ENCODE measurements at regions not wholly inside any gene's neighbourhood (a gene's known extent, or its start where the extent isn't known, plus 50 kb on each side); places are given as distances from the start of the nearest gene placed in this dataset.

DNA sequence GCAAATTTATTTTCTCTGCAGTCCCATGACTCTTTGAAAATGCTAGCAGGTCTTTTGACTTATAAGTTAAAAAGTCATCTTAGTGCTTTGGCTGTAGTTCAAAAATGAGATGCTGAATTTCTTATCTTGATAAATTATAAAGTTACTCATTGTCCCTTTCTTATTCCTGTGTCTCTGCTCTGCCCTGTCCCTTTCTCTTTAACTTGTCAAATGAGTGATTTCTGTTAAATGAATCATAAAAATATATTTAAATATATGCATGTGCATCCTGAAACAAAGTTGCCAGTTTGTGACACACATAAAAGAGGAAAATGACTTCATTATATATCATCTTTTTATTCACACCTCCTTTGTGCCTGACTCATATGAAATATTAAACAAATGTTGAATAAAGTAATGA is 1097.3 kb upstream of the EPHA6 start:
- Histone ChIP-seq H3K36me3 (ENCODE audit: control insufficient read depth in 1 of 2, insufficient read depth in 2 of 2, low read depth in 1 of 2, low read length in 2 of 2) (no peaks in the 10 kb centered on the region), H3K18ac (ENCODE audit: low read depth in 1 of 2, low read length in 2 of 2) (no peak overlapping the region), H3K4ac (ENCODE audit: low read depth in 1 of 2, low read length in 2 of 2) (no peak overlapping the region), H4K8ac (ENCODE audit: low read length) (no peak overlapping the region), H2BK15ac (ENCODE audit: low read depth, poor library complexity, severe bottlenecking) (no peak overlapping the region), H3K9ac (ENCODE audit: low read length) (no peak overlapping the region), H3K4me3 (ENCODE audit: insufficient read depth in 1 of 2, low read depth in 1 of 2, low read length in 2 of 2) (no peak overlapping the region), H3K27me3 (ENCODE audit: control insufficient read depth in 1 of 2, insufficient read depth in 1 of 2, low read length in 2 of 2) (no peaks in the 10 kb centered on the region), H2AK5ac (ENCODE audit: low read length, severe bottlenecking) (no peak overlapping the region), H3K23ac (ENCODE audit: low read length in 2 of 2) (no peak overlapping the region), H3K4me2 (ENCODE audit: low read length, poor library complexity, severe bottlenecking) (no peak overlapping the region), H2BK12ac (ENCODE audit: low read length in 2 of 2) (no peak overlapping the region), H2BK120ac (ENCODE audit: low read depth, low read length) (no peak overlapping the region), H4K91ac (ENCODE audit: low read length) (no peak overlapping the region), H3K4me1 (ENCODE audit: control insufficient read depth, insufficient read depth, low read depth, low read length) (no peaks in the 10 kb centered on the region), H3K14ac (ENCODE audit: low read length in 2 of 2) (no peak overlapping the region), H3K9me3 (ENCODE audit: control insufficient read depth, low read length) (no peaks in the 10 kb centered on the region), H3K79me1 (replicated peaks; ENCODE audit: low read length, poor library complexity, severe bottlenecking) (no peaks in the 10 kb centered on the region), H3K27ac (ENCODE audit: low read length, poor library complexity, severe bottlenecking) (no peak overlapping the region), H2BK5ac (ENCODE audit: low read depth, low read length, poor library complexity, severe bottlenecking) (no peak overlapping the region), H2AFZ (ENCODE audit: low read depth, low read length) (no peak overlapping the region)
- DNase-seq = no peak

DNA sequence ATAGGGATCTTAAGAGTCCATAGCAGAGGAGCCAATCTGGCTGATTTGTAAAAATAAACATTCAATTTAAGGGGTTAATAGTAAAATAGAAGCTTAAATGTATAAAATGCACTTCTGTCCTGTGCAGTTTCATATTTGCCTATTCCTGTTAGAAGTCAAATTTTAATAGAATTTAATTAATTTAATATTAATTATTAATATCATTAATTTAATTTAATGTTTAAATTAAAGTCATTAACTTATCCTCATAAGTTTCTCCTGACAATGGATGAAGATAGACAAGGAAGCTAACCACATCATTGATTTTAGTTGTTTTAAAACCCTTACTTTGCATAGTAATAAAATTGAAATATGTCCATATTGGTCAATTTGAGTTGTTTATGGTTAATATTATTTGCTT is 1096.2 kb upstream of the EPHA6 start:
- Histone ChIP-seq H3K4me2 (ENCODE audit: low read length, poor library complexity, severe bottlenecking) (no peak overlapping the region), H2AFZ (ENCODE audit: low read depth, low read length) (no peak overlapping the region), H4K8ac (ENCODE audit: low read length) (no peak overlapping the region), H2AK5ac (ENCODE audit: low read length, severe bottlenecking) (no peak overlapping the region), H2BK15ac (ENCODE audit: low read depth, poor library complexity, severe bottlenecking) (no peak overlapping the region), H3K4me3 (ENCODE audit: insufficient read depth in 1 of 2, low read depth in 1 of 2, low read length in 2 of 2) (no peak overlapping the region), H3K14ac (ENCODE audit: low read length in 2 of 2) (no peak overlapping the region), H3K9ac (ENCODE audit: low read length) (no peak overlapping the region), H3K79me1 (replicated peaks; ENCODE audit: low read length, poor library complexity, severe bottlenecking) (no peaks in the 10 kb centered on the region), H3K18ac (ENCODE audit: low read depth in 1 of 2, low read length in 2 of 2) (no peak overlapping the region), H4K91ac (ENCODE audit: low read length) (no peak overlapping the region), H3K4me1 (ENCODE audit: control insufficient read depth, insufficient read depth, low read depth, low read length) (no peaks in the 10 kb centered on the region), H3K4ac (ENCODE audit: low read depth in 1 of 2, low read length in 2 of 2) (no peak overlapping the region), H3K27me3 (ENCODE audit: control insufficient read depth in 1 of 2, insufficient read depth in 1 of 2, low read length in 2 of 2) (no peaks in the 10 kb centered on the region), H3K36me3 (ENCODE audit: control insufficient read depth in 1 of 2, insufficient read depth in 2 of 2, low read depth in 1 of 2, low read length in 2 of 2) (no peaks in the 10 kb centered on the region), H2BK5ac (ENCODE audit: low read depth, low read length, poor library complexity, severe bottlenecking) (no peak overlapping the region), H3K27ac (ENCODE audit: low read length, poor library complexity, severe bottlenecking) (no peak overlapping the region), H2BK12ac (ENCODE audit: low read length in 2 of 2) (no peak overlapping the region), H3K23ac (ENCODE audit: low read length in 2 of 2) (no peak overlapping the region), H2BK120ac (ENCODE audit: low read depth, low read length) (no peak overlapping the region), H3K9me3 (ENCODE audit: control insufficient read depth, low read length) (no peaks in the 10 kb centered on the region)
- DNase-seq = no peak

DNA sequence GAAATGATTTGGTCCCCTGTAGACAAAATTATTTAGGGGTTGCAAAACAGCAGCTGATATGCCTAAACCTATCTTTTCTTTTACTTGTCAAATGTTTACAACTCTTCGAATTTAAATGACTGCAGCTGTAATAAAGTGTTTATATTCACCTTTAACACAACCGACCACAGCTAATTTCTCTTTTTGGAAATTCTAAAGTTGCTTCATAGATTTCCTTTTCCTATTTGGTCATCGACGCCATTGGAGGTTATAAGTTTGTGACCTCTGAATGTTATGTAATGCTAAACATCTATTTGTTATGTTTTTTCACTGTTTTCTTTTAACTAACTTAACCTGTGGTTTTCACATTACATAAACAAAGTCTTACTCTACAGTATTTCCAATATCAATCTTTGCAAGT is 1094.9 kb upstream of the EPHA6 start:
- no peak overlapping the region for H3K4ac ChIP-seq (ENCODE audit: low read depth in 1 of 2, low read length in 2 of 2)

DNA sequence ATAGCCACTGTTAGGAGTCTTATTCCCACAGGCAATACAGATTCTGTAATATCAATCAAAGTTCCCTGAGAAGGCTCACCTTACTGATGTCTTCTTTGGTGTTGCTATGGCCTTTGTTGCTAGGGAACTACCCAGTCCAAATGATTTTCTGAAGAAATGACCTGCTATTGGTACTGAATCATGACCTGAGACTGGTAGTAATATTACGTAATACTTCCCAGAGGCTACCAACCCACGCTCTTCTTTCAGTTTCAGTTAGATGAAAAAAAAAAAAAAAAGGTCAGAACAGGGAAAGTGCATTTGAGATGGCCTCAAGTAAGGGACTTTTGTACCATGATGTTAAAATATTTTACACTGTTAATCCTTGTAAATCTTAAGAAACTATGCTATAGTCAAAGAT is 1092.5 kb upstream of the EPHA6 start:
- Histone ChIP-seq H3K36me3 (ENCODE audit: control insufficient read depth in 1 of 2, insufficient read depth in 2 of 2, low read depth in 1 of 2, low read length in 2 of 2) (no peaks in the 10 kb centered on the region), H3K9ac (ENCODE audit: low read length) (no peak overlapping the region), H2AFZ (ENCODE audit: low read depth, low read length) (no peak overlapping the region), H3K4me1 (ENCODE audit: control insufficient read depth, insufficient read depth, low read depth, low read length) (no peaks in the 10 kb centered on the region), H2BK120ac (ENCODE audit: low read depth, low read length) (no peak overlapping the region), H4K91ac (ENCODE audit: low read length) (no peak overlapping the region), H3K27me3 (ENCODE audit: control insufficient read depth in 1 of 2, insufficient read depth in 1 of 2, low read length in 2 of 2) (no peaks in the 10 kb centered on the region), H3K27ac (ENCODE audit: low read length, poor library complexity, severe bottlenecking) (no peak overlapping the region), H3K18ac (ENCODE audit: low read depth in 1 of 2, low read length in 2 of 2) (no peak overlapping the region), H3K4me3 (ENCODE audit: insufficient read depth in 1 of 2, low read depth in 1 of 2, low read length in 2 of 2) (no peak overlapping the region), H3K9me3 (ENCODE audit: control insufficient read depth, low read length) (no peaks in the 10 kb centered on the region), H2BK5ac (ENCODE audit: low read depth, low read length, poor library complexity, severe bottlenecking) (no peak overlapping the region), H2AK5ac (ENCODE audit: low read length, severe bottlenecking) (no peak overlapping the region), H2BK12ac (ENCODE audit: low read length in 2 of 2) (no peak overlapping the region), H3K4ac (ENCODE audit: low read depth in 1 of 2, low read length in 2 of 2) (no peak overlapping the region), H3K4me2 (ENCODE audit: low read length, poor library complexity, severe bottlenecking) (no peak overlapping the region), H3K14ac (ENCODE audit: low read length in 2 of 2) (no peak overlapping the region), H2BK15ac (ENCODE audit: low read depth, poor library complexity, severe bottlenecking) (no peak overlapping the region), H4K8ac (ENCODE audit: low read length) (no peak overlapping the region), H3K23ac (ENCODE audit: low read length in 2 of 2) (no peak overlapping the region), H3K79me1 (replicated peaks; ENCODE audit: low read length, poor library complexity, severe bottlenecking) (no peaks in the 10 kb centered on the region)
- no CpG with 5 or more reads among the region's 2 CpGs for WGBS
- DNase-seq = peak; percentile 58

More for the DNA sequence above, 1094.9 kb upstream of the EPHA6 start:
- Histone ChIP-seq H3K36me3 (ENCODE audit: control insufficient read depth in 1 of 2, insufficient read depth in 2 of 2, low read depth in 1 of 2, low read length in 2 of 2) (no peaks in the 10 kb centered on the region), H4K8ac (ENCODE audit: low read length) (no peak overlapping the region), H3K4me1 (ENCODE audit: control insufficient read depth, insufficient read depth, low read depth, low read length) (no peaks in the 10 kb centered on the region), H2AK5ac (ENCODE audit: low read length, severe bottlenecking) (no peak overlapping the region), H3K23ac (ENCODE audit: low read length in 2 of 2) (no peak overlapping the region), H3K9me3 (ENCODE audit: control insufficient read depth, low read length) (no peaks in the 10 kb centered on the region), H2BK15ac (ENCODE audit: low read depth, poor library complexity, severe bottlenecking) (no peak overlapping the region), H2BK120ac (ENCODE audit: low read depth, low read length) (no peak overlapping the region), H2BK12ac (ENCODE audit: low read length in 2 of 2) (no peak overlapping the region), H3K4me3 (ENCODE audit: insufficient read depth in 1 of 2, low read depth in 1 of 2, low read length in 2 of 2) (no peak overlapping the region), H2AFZ (ENCODE audit: low read depth, low read length) (no peak overlapping the region), H3K27ac (ENCODE audit: low read length, poor library complexity, severe bottlenecking) (no peak overlapping the region), H3K79me1 (replicated peaks; ENCODE audit: low read length, poor library complexity, severe bottlenecking) (no peaks in the 10 kb centered on the region), H3K14ac (ENCODE audit: low read length in 2 of 2) (no peak overlapping the region), H3K4me2 (ENCODE audit: low read length, poor library complexity, severe bottlenecking) (no peak overlapping the region), H2BK5ac (ENCODE audit: low read depth, low read length, poor library complexity, severe bottlenecking) (no peak overlapping the region), H3K9ac (ENCODE audit: low read length) (no peak overlapping the region), H4K91ac (ENCODE audit: low read length) (no peak overlapping the region), H3K18ac (ENCODE audit: low read depth in 1 of 2, low read length in 2 of 2) (no peak overlapping the region), H3K27me3 (ENCODE audit: control insufficient read depth in 1 of 2, insufficient read depth in 1 of 2, low read length in 2 of 2) (no peaks in the 10 kb centered on the region)
- peak; percentile 72 for DNase-seq
- 65% methylated on average over 2 of the region's 4 CpGs for WGBS
